ENCODE measurements at regions not wholly inside any gene's neighbourhood (a gene's known extent, or its start where the extent isn't known, plus 50 kb on each side); places are given as distances from the start of the nearest gene placed in this dataset.

GRCh38 chr14:55942826-55943225 is 175.4 kb upstream of the PELI2 start:
- H3K4me2 ChIP-seq (ENCODE audit: extremely low read depth, insufficient read depth, low read length) = no peak overlapping the region
- no peaks in the 10 kb centered on the region for H3K79me2 ChIP-seq (ENCODE audit: control insufficient read depth, insufficient read depth, low read length)
- no peak for DNase-seq (ENCODE audit: low read depth in 2 of 2)
- H3K36me3 ChIP-seq (ENCODE audit: control insufficient read depth, insufficient read depth, low read length) = no peaks in the 10 kb centered on the region
- TF ChIP-seq EZH2 (IDR thresholded peaks at IDR 0.05; ENCODE audit: low read length, missing control alignments) (no peak), CTCF (conservative IDR thresholded peaks at IDR 0.05 in 1 of 2, IDR thresholded peaks at IDR 0.05 in 1 of 2; ENCODE audit: low read depth in 1 of 2, low read length in 2 of 2) (no peak)
- no peaks in the 10 kb centered on the region for H3K9me3 ChIP-seq (ENCODE audit: control insufficient read depth, insufficient read depth, low read depth, low read length)
- no peak overlapping the region for H3K27ac ChIP-seq (ENCODE audit: insufficient read depth, low read length)
- H3K27me3 ChIP-seq (ENCODE audit: control insufficient read depth, insufficient read depth, low read length) = no peaks in the 10 kb centered on the region
- H4K20me1 ChIP-seq (ENCODE audit: control insufficient read depth, extremely low read depth, insufficient read depth, low read length) = no peaks in the 10 kb centered on the region
- no peak overlapping the region for H3K4me3 ChIP-seq (replicated peaks in 1 of 4; ENCODE audit: control extremely low read depth in 1 of 4, insufficient read depth in 1 of 4, low read depth in 3 of 4, low read length in 4 of 4)
- H3K9ac ChIP-seq (ENCODE audit: insufficient read depth, low read length) = no peak overlapping the region
- no peak overlapping the region for H2AFZ ChIP-seq (ENCODE audit: low read length)
- no peaks in the 10 kb centered on the region for H3K4me1 ChIP-seq (ENCODE audit: control insufficient read depth, extremely low read depth, insufficient read depth, low read length)

- no peak for TF ChIP-seq CTCF (conservative IDR thresholded peaks at IDR 0.05 in 1 of 2, IDR thresholded peaks at IDR 0.05 in 1 of 2; ENCODE audit: low read depth in 1 of 2, low read length in 2 of 2)
- no peak for TF ChIP-seq EZH2 (IDR thresholded peaks at IDR 0.05; ENCODE audit: low read length, missing control alignments)
- H3K9ac ChIP-seq (ENCODE audit: insufficient read depth, low read length) = no peak overlapping the region
Measured at GRCh38 chr14:55944757-55945156, 173.5 kb upstream of the PELI2 start.

GRCh38 chr14:55946231-55946630 is 172.0 kb upstream of the PELI2 start:
- Histone ChIP-seq H3K27me3 (ENCODE audit: control insufficient read depth, insufficient read depth, low read length) (no peaks in the 10 kb centered on the region), H4K20me1 (ENCODE audit: control insufficient read depth, extremely low read depth, insufficient read depth, low read length) (no peaks in the 10 kb centered on the region), H3K79me2 (ENCODE audit: control insufficient read depth, insufficient read depth, low read length) (no peaks in the 10 kb centered on the region), H3K4me2 (ENCODE audit: extremely low read depth, insufficient read depth, low read length) (no peak overlapping the region), H3K9ac (ENCODE audit: insufficient read depth, low read length) (no peak overlapping the region), H3K4me3 (replicated peaks in 1 of 4; ENCODE audit: control extremely low read depth in 1 of 4, insufficient read depth in 1 of 4, low read depth in 3 of 4, low read length in 4 of 4) (no peak overlapping the region), H2AFZ (ENCODE audit: low read length) (no peak overlapping the region), H3K9me3 (ENCODE audit: control insufficient read depth, insufficient read depth, low read depth, low read length) (no peaks in the 10 kb centered on the region), H3K36me3 (ENCODE audit: control insufficient read depth, insufficient read depth, low read length) (no peaks in the 10 kb centered on the region), H3K4me1 (ENCODE audit: control insufficient read depth, extremely low read depth, insufficient read depth, low read length) (no peaks in the 10 kb centered on the region), H3K27ac (ENCODE audit: insufficient read depth, low read length) (no peak overlapping the region)
- TF ChIP-seq CTCF (conservative IDR thresholded peaks at IDR 0.05 in 1 of 2, IDR thresholded peaks at IDR 0.05 in 1 of 2; ENCODE audit: low read depth in 1 of 2, low read length in 2 of 2) = no peak
- TF ChIP-seq EZH2 (IDR thresholded peaks at IDR 0.05; ENCODE audit: low read length, missing control alignments) = no peak
- no peak for DNase-seq (ENCODE audit: low read depth in 2 of 2)

More at GRCh38 chr14:55944757-55945156, 173.5 kb upstream of the PELI2 start:
- Histone ChIP-seq H3K4me3 (replicated peaks in 1 of 4; ENCODE audit: control extremely low read depth in 1 of 4, insufficient read depth in 1 of 4, low read depth in 3 of 4, low read length in 4 of 4) (no peak overlapping the region), H3K79me2 (ENCODE audit: control insufficient read depth, insufficient read depth, low read length) (no peaks in the 10 kb centered on the region), H3K4me2 (ENCODE audit: extremely low read depth, insufficient read depth, low read length) (no peak overlapping the region), H3K4me1 (ENCODE audit: control insufficient read depth, extremely low read depth, insufficient read depth, low read length) (no peaks in the 10 kb centered on the region), H3K9me3 (ENCODE audit: control insufficient read depth, insufficient read depth, low read depth, low read length) (no peaks in the 10 kb centered on the region), H4K20me1 (ENCODE audit: control insufficient read depth, extremely low read depth, insufficient read depth, low read length) (no peaks in the 10 kb centered on the region), H3K36me3 (ENCODE audit: control insufficient read depth, insufficient read depth, low read length) (no peaks in the 10 kb centered on the region), H3K27me3 (ENCODE audit: control insufficient read depth, insufficient read depth, low read length) (no peaks in the 10 kb centered on the region), H3K27ac (ENCODE audit: insufficient read depth, low read length) (no peak overlapping the region), H2AFZ (ENCODE audit: low read length) (no peak overlapping the region)
- DNase-seq (ENCODE audit: low read depth in 2 of 2) = no peak
